Stimulated activated CD8-positive, alpha-beta memory T cell treated with anti-CD3 and anti-CD28 coated beads, Interleukin-12 subunit alpha, Interleukin-12 subunit beta, amount 100 ng/mL, for 24 hours (primary cell): ENCODE measurements at regions not wholly inside any gene's neighbourhood (a gene's known extent, or its start where the extent isn't known, plus 50 kb on each side); places are given as distances from the start of the nearest gene placed in this dataset.
"Not testable (repeated sequence)": the region's sequence is repeated elsewhere in the genome, so short reads cannot be mapped to it uniquely, and the experiment has no call there.

Experiments
- DNase-seq: peaks from one replicate; pipeline ENCODE4 v3.0.0-alpha.2; 2020; ENCODE audit errors: extremely low read depth

DNA sequence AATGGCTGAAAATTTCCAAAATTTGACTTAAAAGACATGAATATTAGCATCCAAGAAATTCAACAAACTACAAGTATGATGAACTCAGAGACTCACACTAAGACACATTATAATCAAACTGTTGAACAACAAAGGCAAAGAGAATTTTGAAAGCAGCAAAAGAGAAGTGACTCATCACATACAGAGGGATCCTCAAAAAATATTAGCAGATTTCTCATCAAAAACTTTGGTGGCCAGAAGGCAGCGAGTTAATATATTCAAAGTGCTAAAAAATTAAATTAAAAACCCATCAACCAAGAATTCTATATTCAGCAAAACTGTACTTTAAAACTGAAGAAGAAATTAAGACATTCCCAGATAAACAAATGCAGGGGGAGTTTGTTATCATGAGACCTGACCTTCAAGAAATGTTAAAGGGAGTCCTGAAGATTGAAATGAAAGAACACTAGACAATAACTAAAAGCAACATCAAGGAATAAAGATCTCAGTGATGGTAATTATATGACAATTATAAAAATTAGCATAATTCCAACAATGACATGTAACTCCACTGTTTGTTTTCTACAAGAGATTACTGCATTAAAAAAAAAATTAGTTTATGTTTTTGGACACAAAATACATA is 150.0 kb downstream of the RNASET2 start:
- DNase-seq, result no peak

DNA sequence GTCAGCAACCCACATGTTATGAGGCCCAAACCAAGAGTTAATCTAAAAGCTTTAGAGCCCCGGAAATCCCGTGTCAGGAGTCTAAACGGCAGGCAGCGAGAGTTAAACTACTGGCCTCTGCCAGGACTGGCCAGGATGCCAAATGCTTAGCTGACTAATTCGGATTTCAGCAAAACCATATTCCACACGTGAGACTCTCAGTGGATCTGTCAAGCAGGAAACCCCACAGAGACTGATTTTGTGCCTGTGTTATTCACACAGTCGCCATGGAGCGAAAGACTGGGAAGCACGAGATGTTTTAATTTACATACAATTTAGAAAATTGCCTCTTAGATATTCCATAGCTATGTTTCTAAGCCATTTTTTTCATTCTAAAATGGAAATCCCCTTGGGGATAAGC is 152.9 kb downstream of the RNASET2 start:
- no peak for DNase-seq

DNA sequence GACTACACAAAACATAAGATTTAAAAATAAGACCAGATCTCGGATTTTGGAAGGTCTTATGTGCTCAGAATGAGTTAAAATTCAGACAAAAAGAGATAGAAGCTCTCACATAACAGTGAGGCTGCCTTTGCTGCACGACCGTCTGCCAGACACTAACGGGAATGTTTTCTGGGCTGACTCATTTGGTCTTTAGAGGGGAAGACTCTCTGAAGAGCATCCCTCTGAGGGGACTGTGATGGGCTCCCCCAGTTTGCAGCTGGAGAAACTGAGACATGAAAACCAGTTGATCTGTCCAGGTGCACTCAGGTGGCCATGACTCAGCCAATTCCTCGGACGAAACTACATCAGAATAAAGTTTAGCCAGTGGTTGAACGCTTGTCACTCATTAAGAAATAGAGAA is 153.9 kb downstream of the RNASET2 start:
- no peak for DNase-seq

DNA sequence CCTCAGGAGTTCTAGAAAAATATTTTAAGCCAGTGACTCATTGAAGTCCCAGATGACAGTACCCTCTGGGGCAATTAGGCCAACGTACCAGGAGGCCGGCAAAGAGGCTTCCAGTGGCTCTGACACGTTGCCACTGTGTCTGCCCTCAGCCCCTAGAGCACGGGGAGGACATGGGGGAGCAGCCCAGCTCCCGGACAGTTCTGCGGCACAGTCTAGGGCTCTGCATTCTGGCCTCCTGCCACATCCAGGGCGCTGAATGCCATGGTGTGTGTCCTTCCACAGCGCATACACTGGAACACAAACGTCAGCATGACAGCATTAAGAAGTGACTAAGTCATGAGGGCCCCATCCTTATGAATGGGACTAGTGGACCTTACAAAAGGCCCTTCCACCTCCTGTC is 156.2 kb downstream of the RNASET2 start:
- no peak for DNase-seq

DNA sequence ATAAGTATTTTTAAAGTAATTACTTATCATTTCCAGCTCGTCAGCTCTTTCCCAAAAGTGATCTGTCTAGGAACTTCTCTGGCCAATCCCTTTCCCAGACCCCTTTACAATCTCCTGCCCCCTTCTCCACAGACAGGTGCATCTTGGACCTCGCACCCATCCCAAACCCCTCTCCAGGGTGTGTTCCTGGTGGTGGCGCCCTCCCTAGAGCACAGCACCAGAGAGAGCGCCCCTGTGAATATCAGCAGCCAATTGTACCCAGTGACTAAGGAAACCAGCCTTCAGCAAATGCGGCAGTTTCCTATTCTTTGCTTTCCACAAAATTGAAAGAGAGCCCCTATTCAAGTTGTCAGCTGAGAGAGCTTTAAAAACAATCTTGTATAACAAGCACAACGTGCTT is 157.7 kb downstream of the RNASET2 start:
- DNase-seq, result no peak

DNA sequence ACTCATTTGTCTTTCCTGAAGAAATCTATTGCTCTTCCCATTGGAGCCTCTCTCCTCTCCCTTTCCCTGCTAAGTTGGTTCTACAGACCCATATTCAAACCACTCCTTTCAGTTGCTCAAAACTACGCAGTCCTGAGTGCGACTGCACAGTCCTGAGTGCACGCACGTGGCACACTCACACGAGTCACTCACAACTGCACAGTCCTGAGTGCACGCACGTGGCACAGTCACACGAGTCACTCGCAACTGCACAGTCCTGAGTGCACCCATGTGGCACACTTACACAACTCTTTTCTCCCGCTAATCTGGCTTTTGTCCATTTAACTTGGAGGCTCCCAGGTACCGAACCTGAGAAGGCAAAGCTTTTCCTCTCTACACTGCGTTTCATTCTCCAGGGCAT is 159.7 kb downstream of the RNASET2 start:
- DNase-seq, result no peak

DNA sequence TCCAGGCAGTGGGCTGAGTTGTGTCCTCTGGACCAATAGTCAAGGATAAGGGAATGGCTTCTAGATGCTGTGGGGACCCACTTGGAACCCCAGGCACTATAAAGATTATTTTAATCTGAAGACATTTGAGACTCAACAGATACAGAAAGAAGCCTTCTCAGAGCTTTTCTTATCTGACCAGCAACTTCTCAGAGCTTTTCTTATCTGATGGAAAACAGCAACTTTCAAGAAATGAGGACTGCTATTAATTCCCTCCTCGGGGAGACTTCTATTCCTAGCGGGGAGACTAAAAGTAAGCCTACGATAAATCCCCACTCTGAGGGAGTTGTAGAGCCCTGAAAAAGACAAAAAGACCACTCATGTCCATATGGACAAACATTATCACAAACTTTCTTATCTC is 160.5 kb downstream of the RNASET2 start:
- DNase-seq, result no peak

- DNase-seq, result not testable (repeated sequence)
These were observed 163.8 kb upstream of the RPS6KA2 start for GRCh38 chr6:166790808-166791207.

GRCh38 chr6:166788846-166789529 is 161.9 kb upstream of the RPS6KA2 start:
- DNase-seq, result not testable (repeated sequence)

DNA sequence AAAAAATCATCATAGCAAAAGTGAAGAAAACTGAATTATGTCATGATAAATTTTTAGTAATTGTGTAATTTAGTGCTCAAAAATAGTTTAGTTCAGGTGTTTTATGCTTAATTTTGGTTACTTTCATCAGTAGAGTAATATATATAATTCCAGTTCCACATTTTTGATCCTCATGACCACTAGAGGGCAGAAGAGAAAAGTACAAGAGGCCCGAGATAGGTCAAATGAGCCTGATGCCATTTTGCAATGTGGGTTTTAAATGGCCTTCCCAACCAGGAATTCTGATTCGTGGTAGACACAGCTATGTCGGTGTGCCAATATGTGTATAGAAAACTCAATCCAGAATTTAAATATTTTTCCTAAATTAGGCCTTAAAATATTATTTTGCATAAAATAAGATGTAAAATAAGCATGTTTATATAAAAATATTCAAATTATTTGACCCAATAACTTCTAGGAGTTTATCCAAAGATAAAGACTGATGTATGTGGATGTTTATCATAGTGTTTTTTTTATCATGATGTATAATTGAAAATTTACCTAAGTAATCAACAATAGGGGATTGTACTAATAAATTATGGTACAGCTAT is 159.7 kb upstream of the RPS6KA2 start:
- no peak for DNase-seq

GRCh38 chr6:166785131-166785530 is 158.1 kb upstream of the RPS6KA2 start:
- DNase-seq, result no peak

- DNase-seq, result no peak
These were observed 157.6 kb upstream of the RPS6KA2 start for GRCh38 chr6:166784691-166785090.

DNA sequence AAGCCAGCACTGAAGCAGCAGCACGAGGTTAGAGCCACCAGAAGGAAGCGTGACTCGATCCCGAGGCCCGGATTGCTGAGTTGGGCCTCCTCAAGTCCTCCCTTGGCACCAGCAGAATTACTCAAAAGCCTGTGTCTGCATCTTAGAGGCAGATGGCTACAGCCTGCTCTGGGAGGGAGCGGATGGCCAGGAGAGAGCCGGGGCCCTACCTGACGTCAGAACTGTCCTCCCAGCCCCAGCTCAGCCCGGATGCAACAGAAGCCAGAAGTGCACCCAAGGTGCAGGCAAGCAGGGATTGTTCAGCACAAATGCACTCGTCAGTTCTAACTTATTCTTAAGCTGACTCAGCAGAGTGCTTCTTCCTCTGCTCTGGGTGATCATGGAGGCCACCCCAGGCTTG is 155.5 kb upstream of the RPS6KA2 start:
- DNase-seq, result no peak

- no peak for DNase-seq
These were observed 154.3 kb upstream of the RPS6KA2 start for GRCh38 chr6:166781331-166781730.

DNA sequence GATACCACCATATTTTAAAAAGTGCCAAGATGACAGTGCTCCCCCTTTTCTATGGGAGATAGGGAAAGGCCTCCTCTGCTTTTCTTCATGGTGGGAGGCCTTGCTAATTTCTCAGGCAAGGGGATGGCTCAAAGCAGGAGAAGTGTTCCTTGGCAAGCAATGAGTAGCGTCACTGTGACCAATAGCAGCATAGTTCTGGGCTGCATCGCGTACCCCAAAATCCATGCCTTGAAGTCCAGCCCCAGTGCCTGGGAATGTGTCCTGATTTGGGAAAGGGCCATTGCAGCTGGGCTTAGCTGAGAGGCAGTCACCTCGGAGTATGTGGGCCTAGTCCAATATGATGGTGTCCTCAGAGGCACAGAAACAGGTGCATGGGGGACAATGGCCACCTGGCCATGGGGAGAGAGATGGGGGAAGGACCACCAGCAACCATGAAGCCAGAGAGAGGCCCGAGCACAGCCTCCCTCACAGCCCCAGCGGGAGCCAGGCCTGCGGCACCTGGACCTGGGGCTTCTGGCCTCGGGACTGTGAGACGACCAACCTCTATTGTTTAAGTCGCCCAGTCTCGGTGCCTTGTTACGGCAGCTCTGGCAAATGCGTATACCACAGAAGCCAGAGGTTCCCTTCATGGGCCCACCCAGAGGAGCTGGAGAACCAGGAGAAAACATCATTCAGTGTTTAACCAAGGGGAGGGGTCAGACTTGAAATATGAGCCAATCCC is 153.1 kb upstream of the RPS6KA2 start:
- DNase-seq, result no peak

DNA sequence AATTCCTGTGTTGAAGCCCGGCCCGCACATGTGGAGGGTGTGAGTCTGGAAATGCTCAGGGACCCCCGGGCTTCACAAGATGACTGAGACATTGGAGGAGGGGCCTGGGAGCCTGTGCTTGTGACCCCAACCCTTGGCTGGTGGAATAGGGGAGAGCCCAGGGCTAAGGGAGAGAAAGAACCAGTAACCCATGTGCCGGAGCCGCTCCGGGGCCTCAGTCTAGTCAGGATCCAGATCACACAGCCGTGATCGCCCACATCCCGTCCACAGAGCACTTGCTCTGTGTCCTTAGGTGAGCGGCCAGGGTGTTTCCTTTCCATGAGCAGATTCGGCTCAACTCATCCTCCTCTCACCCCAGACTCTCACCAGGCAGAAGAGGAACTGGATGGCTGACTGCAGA is 152.3 kb upstream of the RPS6KA2 start:
- no peak for DNase-seq

GRCh38 chr6:166778776-166779175 is 151.7 kb upstream of the RPS6KA2 start:
- DNase-seq, result no peak

GRCh38 chr6:166778046-166778445 is 151.0 kb upstream of the RPS6KA2 start:
- DNase-seq, result no peak

- no peak for DNase-seq
These were observed 150.1 kb upstream of the RPS6KA2 start for GRCh38 chr6:166777096-166777630.

GRCh38 chr6:166776571-166776970 is 149.5 kb upstream of the RPS6KA2 start:
- no peak for DNase-seq

GRCh38 chr6:166775923-166776220 is 148.8 kb upstream of the RPS6KA2 start:
- DNase-seq, result no peak

GRCh38 chr6:166775180-166775922 is 148.3 kb upstream of the RPS6KA2 start:
- DNase-seq, result no peak
